Heart right ventricle (tissue), 16 donors: ENCODE measurements at regions not wholly inside any gene's neighbourhood (a gene's known extent, or its start where the extent isn't known, plus 50 kb on each side); places are given as distances from the start of the nearest gene placed in this dataset.

Experiments
- ATAC-seq, 8 donors: fragments of 200-7000 bp; cut with Tn5 transposase; one replicate each; pipeline ENCODE4 v1.9.1; 2020; ENCODE audit warnings: mild to moderate bottlenecking in 8 of 8, moderate library complexity in 8 of 8, moderate number of reproducible peaks in 1 of 8
- DNase-seq, 2 donors: peaks; one replicate each; pipeline ENCODE4 v3.0.0-alpha.2; 2020
- H3K27ac ChIP-seq, 10 donors: fragments of 200-600 bp; sonication (generic) in 2 of 10; one replicate each; pipeline versions ENCODE4 v1.5.0 to v1.8.0; 2020 to 2022; ENCODE audit warnings: mild to moderate bottlenecking in 3 of 10
- H3K27me3 ChIP-seq, 7 donors: fragments of 200-600 bp; one replicate each; pipeline ENCODE4 v1.8.0; 2021 to 2022; ENCODE audit warnings: mild to moderate bottlenecking in 2 of 7
- H3K36me3 ChIP-seq, 9 donors: fragments of 200-600 bp; sonication (generic) in 1 of 9; one replicate each; pipeline versions ENCODE4 v1.5.0 to v1.8.0; 2020 to 2022; ENCODE audit warnings: mild to moderate bottlenecking in 2 of 9
- H3K4me1 ChIP-seq, 9 donors: fragments of 200-600 bp; sonication (generic) in 1 of 9; one replicate each; pipeline versions ENCODE4 v1.5.0 to v1.8.0; 2020 to 2022; ENCODE audit warnings: mild to moderate bottlenecking in 4 of 9
- H3K4me3 ChIP-seq, 10 donors: fragments of 200-600 bp; sonication (generic) in 2 of 10; one replicate each; pipeline versions ENCODE4 v1.5.0 to v1.8.0; 2020 to 2022; ENCODE audit warnings: mild to moderate bottlenecking in 7 of 10, moderate library complexity in 2 of 10
- H3K9me3 ChIP-seq, 11 donors: fragments of 200-600 bp in 10 of 11; sonication (generic) in 2 of 11; one replicate each; pipeline versions ENCODE4 v1.5.0 to v1.8.0; 2013 to 2022; ENCODE audit warnings: mild to moderate bottlenecking in 2 of 11, control low read depth in 1 of 11, moderate library complexity in 1 of 11
- WGBS, 2 donors: extraction: QIAGEN DNeasy Blood & Tissue Kit; methylation state at CpG; one replicate each; pipeline ENCODE4 v1.1.7; 2013; ENCODE audit warnings: inconsistent platforms in 1 of 2; 5-methylcytosine and 5-hydroxymethylcytosine counted together
- intact Hi-C, 10 donors: fragments of 100-400 bp; cut with DNase I; formaldehyde crosslinking; loops; one replicate each; pipeline versions ENCODE4 v1.11.1 to v1.14.2; 2022
- TF ChIP-seq, protein P1 (sequence below), 9 donors: fragments of 200-600 bp; sonication (generic) in 2 of 9; IDR thresholded peaks; one replicate each; pipeline versions ENCODE4 v1.5.0 to v1.8.0; 2021 to 2022; ENCODE audit warnings: antibody characterized with exemption in 9 of 9, mild to moderate bottlenecking in 5 of 9, moderate library complexity in 1 of 9
- donor health status: Arrhythmogenic right ventricular cardiomyopathy.
- donor health status: ischemic (EF 13 %, LVEDD 7.1; RV severe dilation, severe dysfunction).
- donor health status: healthy with polysubstance abuse.
- donor health status: DM: no; HTN: yes; CAD: no.
- donor health status: DM: no; HTN: no; CAD: no.
- donor health status: ischemic (EF 25% LVEDD 6.9; RV normal size, moderate dysfunction).
- donor health status: ischemic (EF 25% LVEDD 5.7; RV mildly dilated, moderate dysfunction).
- donor health status: healthy.
- donor health status: DM: yes; HTN: yes; CAD: no.
- donor health status: Ischemic cardiomyopathy.
- donor health status: ischemic (EF 35%, LVEDD 5.7; RV mildly dilated, moderate dysfunction).
- donor health status: nonischemic (EF 11% LVEDD 7.7; RV severe dilation, severe dysfunction).
- donor health status: DM: yes; HTN: yes; CAD: no.
- donor health status: PGD.
- donor health status: ischemic (EF 29% LVEDD 5.4; RV normal size, mild dysfunction).
- donor health status: nonischemic (EF 23%, LVEDD 6.1; RV moderate dilation, normal function).

DNA sequence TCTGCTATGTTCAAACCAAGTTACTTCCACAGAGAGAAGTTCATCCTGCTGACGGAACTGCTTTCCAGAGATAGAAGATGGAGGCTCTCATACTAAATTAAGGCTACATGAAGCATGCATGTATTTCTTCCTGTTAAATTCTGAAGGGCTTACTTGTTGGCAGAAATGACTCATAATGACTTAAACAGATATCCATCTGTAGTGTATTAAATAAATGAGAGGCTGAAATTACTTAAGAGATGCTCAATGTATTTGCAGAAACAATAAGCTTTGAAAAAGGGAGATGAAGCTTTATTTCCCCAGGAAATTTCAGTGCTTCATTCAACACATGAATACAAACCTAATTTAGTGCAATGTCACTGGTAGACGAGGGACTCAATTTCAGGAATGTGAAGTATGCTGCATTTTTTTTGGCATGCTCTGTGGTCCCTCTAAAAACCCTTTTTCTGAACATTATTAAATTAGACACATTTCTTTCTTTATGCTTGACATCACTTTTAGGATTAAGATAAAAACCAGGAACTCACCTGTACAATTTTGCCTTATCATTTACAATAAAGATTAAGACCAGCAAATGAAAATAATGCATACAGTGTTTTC lies 759.1 kb upstream of the POU3F4 start:
- Histone ChIP-seq H3K27ac (no peak overlapping the region), H3K9me3 (no peaks in the 10 kb centered on the region), H3K36me3 (no peaks in the 10 kb centered on the region), H3K4me1 (no peaks in the 10 kb centered on the region), H3K4me3 (no peak overlapping the region), H3K27me3 (no peaks in the 10 kb centered on the region)
- ATAC-seq, result no peak
- intact Hi-C loops, result no loop called here
- 22 to 35% methylated on average over 2 of the region's 2 CpGs for WGBS, 2 donors
- no peak for DNase-seq
- TF ChIP-seq, protein P1, sequence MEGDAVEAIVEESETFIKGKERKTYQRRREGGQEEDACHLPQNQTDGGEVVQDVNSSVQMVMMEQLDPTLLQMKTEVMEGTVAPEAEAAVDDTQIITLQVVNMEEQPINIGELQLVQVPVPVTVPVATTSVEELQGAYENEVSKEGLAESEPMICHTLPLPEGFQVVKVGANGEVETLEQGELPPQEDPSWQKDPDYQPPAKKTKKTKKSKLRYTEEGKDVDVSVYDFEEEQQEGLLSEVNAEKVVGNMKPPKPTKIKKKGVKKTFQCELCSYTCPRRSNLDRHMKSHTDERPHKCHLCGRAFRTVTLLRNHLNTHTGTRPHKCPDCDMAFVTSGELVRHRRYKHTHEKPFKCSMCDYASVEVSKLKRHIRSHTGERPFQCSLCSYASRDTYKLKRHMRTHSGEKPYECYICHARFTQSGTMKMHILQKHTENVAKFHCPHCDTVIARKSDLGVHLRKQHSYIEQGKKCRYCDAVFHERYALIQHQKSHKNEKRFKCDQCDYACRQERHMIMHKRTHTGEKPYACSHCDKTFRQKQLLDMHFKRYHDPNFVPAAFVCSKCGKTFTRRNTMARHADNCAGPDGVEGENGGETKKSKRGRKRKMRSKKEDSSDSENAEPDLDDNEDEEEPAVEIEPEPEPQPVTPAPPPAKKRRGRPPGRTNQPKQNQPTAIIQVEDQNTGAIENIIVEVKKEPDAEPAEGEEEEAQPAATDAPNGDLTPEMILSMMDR (IDR thresholded peaks at IDR 0.05), result no peak

DNA sequence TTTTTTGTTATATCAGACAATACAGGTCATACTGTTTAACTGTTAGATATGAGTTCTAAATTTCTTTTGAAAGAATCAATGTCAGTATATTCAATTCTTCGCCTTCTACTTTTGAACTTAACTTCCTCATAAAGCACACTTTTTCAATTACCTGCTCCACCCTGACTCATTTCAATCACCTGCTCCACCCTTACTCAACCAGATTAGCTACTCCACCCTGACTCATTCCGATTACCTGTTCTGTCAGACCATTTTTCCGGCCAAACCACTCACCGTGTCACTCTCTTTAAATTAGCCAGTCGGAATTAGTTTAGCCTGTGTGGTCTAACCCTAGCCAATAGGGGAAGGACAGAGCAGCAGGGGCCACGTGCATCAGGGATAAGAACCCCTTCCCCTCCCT lies 751.8 kb upstream of the POU3F4 start:
- H3K9me3 ChIP-seq, result no peaks in the 10 kb centered on the region
- no peaks in the 10 kb centered on the region for H3K4me1 ChIP-seq
- no peak for ATAC-seq
- H3K4me3 ChIP-seq, result no peak overlapping the region
- H3K36me3 ChIP-seq, result no peaks in the 10 kb centered on the region
- DNase-seq, result no peak
- H3K27ac ChIP-seq, result no peak overlapping the region
- 77 to 89% methylated on average over 6 of the region's 6 CpGs for WGBS, 2 donors
- TF ChIP-seq, protein P1 (IDR thresholded peaks at IDR 0.05), result no peak
- intact Hi-C loops, result no loop called here
- H3K27me3 ChIP-seq, result no peaks in the 10 kb centered on the region

DNA sequence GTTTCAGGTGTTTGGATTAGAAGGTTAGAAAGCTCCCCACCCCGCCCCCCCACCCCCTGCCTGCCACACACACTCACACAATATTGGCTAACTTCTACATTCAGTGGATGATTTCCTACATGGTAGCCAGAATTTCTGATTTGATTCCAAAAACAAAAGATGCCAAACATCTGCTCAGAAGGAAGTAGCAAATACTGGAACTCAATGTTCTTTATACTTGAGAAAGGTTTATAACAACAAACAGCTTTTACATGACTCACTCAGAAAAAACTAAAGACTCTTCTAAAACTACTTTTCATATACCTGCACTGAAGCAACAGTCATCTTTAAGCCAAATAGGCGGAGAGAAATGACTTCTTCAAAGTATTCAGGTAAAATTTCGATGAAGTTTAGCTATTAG lies 750.5 kb upstream of the POU3F4 start:
- WGBS, 2 donors, result 52 to 59% methylated on average over 3 of the region's 3 CpGs
- Histone ChIP-seq H3K27me3 (no peaks in the 10 kb centered on the region), H3K36me3 (no peaks in the 10 kb centered on the region), H3K4me3 (no peak overlapping the region), H3K4me1 (no peaks in the 10 kb centered on the region), H3K27ac (no peak overlapping the region), H3K9me3 (no peaks in the 10 kb centered on the region)
- TF ChIP-seq, protein P1 (IDR thresholded peaks at IDR 0.05), result no peak
- intact Hi-C loops, result no loop called here
- ATAC-seq (peak in 1 of 8 donors; percentile 42), DNase-seq (no peak)

DNA sequence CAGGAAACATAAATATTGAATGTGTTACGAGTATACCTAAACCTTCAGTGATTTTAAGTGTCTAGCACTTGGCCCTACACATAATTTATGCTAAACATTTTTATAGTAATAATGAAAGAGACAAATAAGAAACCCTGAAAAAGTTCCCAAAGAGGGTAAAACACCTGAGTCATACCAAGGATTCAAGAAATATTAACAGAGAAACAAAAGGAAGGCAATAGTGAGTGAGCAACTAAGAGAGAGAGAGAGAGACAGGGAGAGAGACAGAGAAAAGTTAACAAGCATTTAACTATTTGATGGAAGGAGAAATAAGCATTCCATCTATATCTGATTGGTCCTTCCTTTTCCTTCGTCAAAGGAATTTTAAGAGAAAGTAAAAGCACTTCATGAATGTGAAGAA lies 743.6 kb upstream of the POU3F4 start:
- H3K27me3 ChIP-seq, result no peaks in the 10 kb centered on the region
- 52 to 62% methylated on average over 2 of the region's 2 CpGs for WGBS, 2 donors
- peaks cover 0 to 14% (median 0%) of the 10 kb centered on the region in 11 donors for H3K9me3 ChIP-seq
- no peak overlapping the region for H3K27ac ChIP-seq
- TF ChIP-seq, protein P1 (IDR thresholded peaks at IDR 0.05), result no peak
- no peak for ATAC-seq
- DNase-seq, result no peak
- no peaks in the 10 kb centered on the region for H3K4me1 ChIP-seq
- H3K36me3 ChIP-seq, result no peaks in the 10 kb centered on the region
- H3K4me3 ChIP-seq, result no peak overlapping the region
- intact Hi-C loops, result no loop called here
